ENCODE measurements at regions not wholly inside any gene's neighbourhood (a gene's known extent, or its start where the extent isn't known, plus 50 kb on each side); places are given as distances from the start of the nearest gene placed in this dataset.

DNA sequence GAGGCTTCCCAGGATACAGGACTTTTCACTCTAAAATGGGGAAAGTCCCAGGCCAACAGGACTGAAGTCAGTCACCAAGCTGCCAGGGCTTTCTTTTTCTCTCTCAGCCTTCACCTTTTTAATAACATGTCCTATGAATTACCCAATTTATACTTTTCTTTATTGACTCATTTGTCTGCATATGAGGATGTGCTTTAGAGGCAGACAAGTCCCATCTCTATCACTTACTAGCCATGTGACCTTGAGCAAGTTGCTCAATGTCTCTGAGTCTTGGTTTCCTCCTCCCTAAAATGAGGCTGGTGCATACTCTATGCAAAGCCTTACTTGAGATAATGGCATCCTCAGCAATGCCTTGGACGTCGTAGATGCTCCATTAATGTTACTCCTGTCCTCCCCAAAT is 98.1 kb upstream of the TMPO start:
- TF ChIP-seq, protein P1, sequence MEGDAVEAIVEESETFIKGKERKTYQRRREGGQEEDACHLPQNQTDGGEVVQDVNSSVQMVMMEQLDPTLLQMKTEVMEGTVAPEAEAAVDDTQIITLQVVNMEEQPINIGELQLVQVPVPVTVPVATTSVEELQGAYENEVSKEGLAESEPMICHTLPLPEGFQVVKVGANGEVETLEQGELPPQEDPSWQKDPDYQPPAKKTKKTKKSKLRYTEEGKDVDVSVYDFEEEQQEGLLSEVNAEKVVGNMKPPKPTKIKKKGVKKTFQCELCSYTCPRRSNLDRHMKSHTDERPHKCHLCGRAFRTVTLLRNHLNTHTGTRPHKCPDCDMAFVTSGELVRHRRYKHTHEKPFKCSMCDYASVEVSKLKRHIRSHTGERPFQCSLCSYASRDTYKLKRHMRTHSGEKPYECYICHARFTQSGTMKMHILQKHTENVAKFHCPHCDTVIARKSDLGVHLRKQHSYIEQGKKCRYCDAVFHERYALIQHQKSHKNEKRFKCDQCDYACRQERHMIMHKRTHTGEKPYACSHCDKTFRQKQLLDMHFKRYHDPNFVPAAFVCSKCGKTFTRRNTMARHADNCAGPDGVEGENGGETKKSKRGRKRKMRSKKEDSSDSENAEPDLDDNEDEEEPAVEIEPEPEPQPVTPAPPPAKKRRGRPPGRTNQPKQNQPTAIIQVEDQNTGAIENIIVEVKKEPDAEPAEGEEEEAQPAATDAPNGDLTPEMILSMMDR (IDR thresholded peaks at IDR 0.05) = no peak
- no peak for TF ChIP-seq POLR2A (IDR thresholded peaks at IDR 0.05)

Data from adrenal gland (tissue), 5 donors.